GM23338 (cell line): ENCODE measurements at regions not wholly inside any gene's neighbourhood (a gene's known extent, or its start where the extent isn't known, plus 50 kb on each side); places are given as distances from the start of the nearest gene placed in this dataset.

Experiments used
- ATAC-seq: fragments of 200-7000 bp; cut with Tn5 transposase; 3 replicates; pipeline ENCODE4 v1.9.1; 2020
- DNase-seq: peaks from one replicate; pipeline ENCODE4 v3.0.0-alpha.2; 2015; ENCODE audit warnings: low spot score
- H2AFZ ChIP-seq: fragments of 200-600 bp; sonication (generic); 2 replicates; pipeline ENCODE4 v1.8.0; 2016; ENCODE audit warnings: antibody characterized with exemption, mild to moderate bottlenecking, moderate library complexity
- H3F3A ChIP-seq: fragments of 200-600 bp; sonication (generic); replicated peaks from 2 replicates; pipeline ENCODE4 v1.8.0; 2017; ENCODE audit warnings: antibody characterized with exemption, mixed run types, low read depth
- H3K27ac ChIP-seq: fragments of 200-600 bp; sonication (generic); 2 replicates; pipeline ENCODE4 v1.6.1; 2016; ENCODE audit warnings: low read depth
- H3K27me3 ChIP-seq: fragments of 200-600 bp; sonication (generic); 2 replicates; pipeline ENCODE4 v1.8.0; 2016; ENCODE audit warnings: mild to moderate bottlenecking, mixed run types, moderate library complexity; ENCODE audit not compliant: insufficient read depth
- H3K36me3 ChIP-seq: fragments of 200-600 bp; sonication (generic); 2 replicates; pipeline ENCODE4 v1.8.0; 2016; ENCODE audit warnings: mild to moderate bottlenecking; ENCODE audit not compliant: insufficient read depth
- H3K4me1 ChIP-seq: fragments of 200-600 bp; sonication (generic); 2 replicates; pipeline ENCODE4 v1.8.0; 2016; ENCODE audit warnings: mild to moderate bottlenecking, moderate library complexity; ENCODE audit not compliant: insufficient read depth
- H3K4me2 ChIP-seq: fragments of 200-600 bp; sonication (generic); 2 replicates; pipeline ENCODE4 v1.7.1; 2017; ENCODE audit warnings: mixed run types
- H3K4me3 ChIP-seq: fragments of 200-600 bp; sonication (generic); 2 replicates; pipeline ENCODE4 v1.6.1; 2016; ENCODE audit warnings: mixed run types
- H3K79me2 ChIP-seq: fragments of 200-600 bp; sonication (generic); replicated peaks from 2 replicates; pipeline ENCODE4 v1.8.0; 2017; ENCODE audit warnings: mild to moderate bottlenecking; ENCODE audit not compliant: insufficient read depth
- H3K9me2 ChIP-seq: fragments of 200-600 bp; sonication (generic); 2 replicates; pipeline ENCODE4 v1.8.0; 2017; ENCODE audit not compliant: insufficient read depth
- H4K20me1 ChIP-seq: fragments of 200-600 bp; sonication (generic); replicated peaks from 2 replicates; pipeline ENCODE4 v1.8.0; 2017; ENCODE audit warnings: mild to moderate bottlenecking; ENCODE audit not compliant: insufficient read depth
- H3K27ac Mint-ChIP-seq: 2 replicates; pipeline ENCODE4 v1.8.0; 2020; ENCODE audit warnings: inconsistent platforms, mild to moderate bottlenecking, moderate library complexity, mixed read lengths
- H3K27me3 Mint-ChIP-seq: 3 replicates; pipeline ENCODE4 v1.8.0; 2022; ENCODE audit warnings: low read depth, mild to moderate bottlenecking, moderate library complexity, mixed read lengths, inconsistent platforms; ENCODE audit not compliant: insufficient read depth, poor library complexity
- H3K36me3 Mint-ChIP-seq: 3 replicates; pipeline ENCODE4 v1.8.0; 2021; ENCODE audit warnings: low read depth, mild to moderate bottlenecking, inconsistent platforms, moderate library complexity, mixed read lengths
- H3K4me1 Mint-ChIP-seq: 3 replicates; pipeline ENCODE4 v1.8.0; 2020; ENCODE audit warnings: mild to moderate bottlenecking, inconsistent platforms, mixed read lengths
- H3K4me3 Mint-ChIP-seq: 3 replicates; pipeline ENCODE4 v1.8.0; 2021; ENCODE audit warnings: moderate library complexity, mild to moderate bottlenecking, inconsistent platforms, mixed read lengths
- H3K9me3 Mint-ChIP-seq: 3 replicates; pipeline ENCODE4 v1.8.0; 2020; ENCODE audit warnings: moderate library complexity, mild to moderate bottlenecking, inconsistent platforms, mixed read lengths
- CREB1 ChIP-seq: fragments of 250-450 bp; sonication (Bioruptor Pico); IDR thresholded peaks from 2 replicates; pipeline ENCODE4 v1.5.0; 2020; ENCODE audit warnings: low read depth, mild to moderate bottlenecking, moderate library complexity
- EZH2 ChIP-seq: fragments of 200-600 bp; sonication (generic); IDR thresholded peaks from one replicate; pipeline ENCODE4 v1.8.0; 2017; ENCODE audit warnings: antibody characterized with exemption, mild to moderate bottlenecking, low read depth; ENCODE audit not compliant: unreplicated experiment
- EZH2phosphoT487 ChIP-seq: fragments of 200-600 bp; sonication (generic); IDR thresholded peaks from one replicate; pipeline ENCODE4 v1.8.1; 2018; ENCODE audit warnings: antibody characterized with exemption; ENCODE audit not compliant: unreplicated experiment
- JUNB ChIP-seq: IDR thresholded peaks from one replicate; pipeline ENCODE4 v1.6.1; 2016; ENCODE audit warnings: antibody characterized with exemption; ENCODE audit not compliant: unreplicated experiment
- NANOG ChIP-seq: IDR thresholded peaks from 2 replicates; pipeline ENCODE4 v1.6.1; 2016; ENCODE audit warnings: antibody characterized with exemption, borderline replicate concordance
- POLR2AphosphoS5 ChIP-seq: IDR thresholded peaks from 2 replicates; pipeline ENCODE4 v1.6.1; 2016; ENCODE audit warnings: antibody characterized with exemption, low read depth
- STAT1 ChIP-seq: IDR thresholded peaks from one replicate; pipeline ENCODE4 v1.6.1; 2016; ENCODE audit warnings: antibody characterized with exemption; ENCODE audit not compliant: unreplicated experiment
- ZNF114 ChIP-seq: fragments of 250-450 bp; sonication (Bioruptor Pico); IDR thresholded peaks from 2 replicates; pipeline ENCODE4 v1.5.0; 2020; ENCODE audit warnings: mild to moderate bottlenecking, moderate library complexity
- ZNF331 ChIP-seq: fragments of 250-450 bp; sonication (Bioruptor Pico); IDR thresholded peaks from 2 replicates; pipeline ENCODE4 v1.5.0; 2020; ENCODE audit warnings: low read depth, mild to moderate bottlenecking, moderate library complexity
- TF ChIP-seq, protein P1 (sequence below): IDR thresholded peaks from one replicate; pipeline ENCODE4 v1.6.1; 2018; ENCODE audit warnings: antibody characterized with exemption; ENCODE audit not compliant: unreplicated experiment
- TF ChIP-seq, protein P2 (sequence below): IDR thresholded peaks from 2 replicates; pipeline ENCODE4 v1.6.1; 2016; ENCODE audit warnings: antibody characterized with exemption
- TF ChIP-seq, protein P3 (sequence below), 2 experiments: fragments of 200-600 bp in 1 of 2; sonication (generic) in 1 of 2; conservative IDR thresholded peaks; 2 replicates each; pipeline versions ENCODE4 v1.5.1 to v1.6.1; 2016 to 2017; ENCODE audit warnings: antibody characterized with exemption in 2 of 2, low read depth in 2 of 2, mild to moderate bottlenecking in 2 of 2, moderate library complexity in 1 of 2

DNA sequence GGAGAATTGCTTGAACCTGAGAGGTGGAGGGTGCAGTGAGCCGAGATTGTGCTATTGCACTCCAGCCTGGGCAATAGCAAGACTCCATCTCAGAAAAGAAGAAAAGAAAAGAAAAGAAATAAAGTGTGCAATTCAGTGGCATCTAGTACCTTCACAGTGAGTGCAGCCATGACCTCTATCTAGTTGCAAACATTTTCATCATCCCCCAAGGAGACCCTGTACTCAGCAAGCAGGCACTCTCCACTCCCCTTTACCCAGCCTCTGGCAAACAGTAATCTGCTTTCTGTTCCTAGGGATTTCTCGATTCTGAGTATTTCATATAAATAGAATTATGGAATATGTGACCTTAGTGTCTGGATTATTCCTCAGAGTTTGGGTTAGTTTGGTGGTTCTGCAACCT lies 130.4 kb upstream of the ARL4C start (continued):
- TF ChIP-seq, protein P1, sequence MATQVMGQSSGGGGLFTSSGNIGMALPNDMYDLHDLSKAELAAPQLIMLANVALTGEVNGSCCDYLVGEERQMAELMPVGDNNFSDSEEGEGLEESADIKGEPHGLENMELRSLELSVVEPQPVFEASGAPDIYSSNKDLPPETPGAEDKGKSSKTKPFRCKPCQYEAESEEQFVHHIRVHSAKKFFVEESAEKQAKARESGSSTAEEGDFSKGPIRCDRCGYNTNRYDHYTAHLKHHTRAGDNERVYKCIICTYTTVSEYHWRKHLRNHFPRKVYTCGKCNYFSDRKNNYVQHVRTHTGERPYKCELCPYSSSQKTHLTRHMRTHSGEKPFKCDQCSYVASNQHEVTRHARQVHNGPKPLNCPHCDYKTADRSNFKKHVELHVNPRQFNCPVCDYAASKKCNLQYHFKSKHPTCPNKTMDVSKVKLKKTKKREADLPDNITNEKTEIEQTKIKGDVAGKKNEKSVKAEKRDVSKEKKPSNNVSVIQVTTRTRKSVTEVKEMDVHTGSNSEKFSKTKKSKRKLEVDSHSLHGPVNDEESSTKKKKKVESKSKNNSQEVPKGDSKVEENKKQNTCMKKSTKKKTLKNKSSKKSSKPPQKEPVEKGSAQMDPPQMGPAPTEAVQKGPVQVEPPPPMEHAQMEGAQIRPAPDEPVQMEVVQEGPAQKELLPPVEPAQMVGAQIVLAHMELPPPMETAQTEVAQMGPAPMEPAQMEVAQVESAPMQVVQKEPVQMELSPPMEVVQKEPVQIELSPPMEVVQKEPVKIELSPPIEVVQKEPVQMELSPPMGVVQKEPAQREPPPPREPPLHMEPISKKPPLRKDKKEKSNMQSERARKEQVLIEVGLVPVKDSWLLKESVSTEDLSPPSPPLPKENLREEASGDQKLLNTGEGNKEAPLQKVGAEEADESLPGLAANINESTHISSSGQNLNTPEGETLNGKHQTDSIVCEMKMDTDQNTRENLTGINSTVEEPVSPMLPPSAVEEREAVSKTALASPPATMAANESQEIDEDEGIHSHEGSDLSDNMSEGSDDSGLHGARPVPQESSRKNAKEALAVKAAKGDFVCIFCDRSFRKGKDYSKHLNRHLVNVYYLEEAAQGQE = no peak

DNA sequence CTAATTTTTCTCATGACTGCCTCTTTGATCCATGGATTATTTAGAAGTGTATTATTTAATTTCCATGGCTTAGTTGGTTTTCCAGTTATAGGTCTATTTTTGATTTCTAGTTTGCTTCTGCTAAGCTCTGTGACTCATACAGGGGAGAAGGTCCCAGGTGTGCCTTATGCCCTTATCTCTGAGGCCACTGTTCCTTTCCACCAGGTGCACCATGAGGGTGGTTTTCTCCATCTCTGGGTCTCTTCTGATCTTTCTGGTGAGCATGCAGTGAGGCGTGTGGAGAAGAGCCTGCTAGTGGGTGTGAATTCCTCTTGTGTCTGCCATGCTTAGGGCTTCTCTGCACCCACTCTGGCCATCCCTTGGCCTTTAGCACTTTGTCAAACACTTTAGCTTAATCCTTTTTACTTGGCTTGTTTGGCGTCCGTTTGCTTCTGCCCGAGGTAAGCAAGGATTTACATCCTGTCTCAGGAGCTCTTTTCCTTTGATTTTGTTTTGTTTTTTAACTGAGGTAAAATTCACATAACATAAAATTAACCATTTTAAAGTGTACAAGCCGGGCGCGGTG lies 129.8 kb upstream of the ARL4C start:
- ATAC-seq (no peak), DNase-seq (no peak)
- Histone ChIP-seq H3K27ac (no peak overlapping the region), H3K9me2 (peaks cover 22% of the 10 kb centered on the region; the same call in 1 of the 2 replicates), H4K20me1 (no peaks in the 10 kb centered on the region), H2AFZ (no peak overlapping the region), H3K4me1 (peaks cover 27% of the 10 kb centered on the region), H3K36me3 (no peaks in the 10 kb centered on the region), H3F3A (peaks cover 3% of the 10 kb centered on the region; the same call in 1 of the 2 replicates), H3K4me2 (no peak overlapping the region), H3K27me3 (no peaks in the 10 kb centered on the region), H3K79me2 (no peaks in the 10 kb centered on the region), H3K4me3 (no peak overlapping the region)
- Mint-ChIP-seq H3K27me3 (peaks cover 7% of the 10 kb centered on the region), H3K4me3 (no peak overlapping the region), H3K27ac (no peak overlapping the region), H3K4me1 (peaks cover 35% of the 10 kb centered on the region), H3K9me3 (0 out of 3 replicates have a peak, but pooled peaks cover 3% of the 10 kb centered on the region), H3K36me3 (0 out of 3 replicates have a peak, but pooled peaks cover 5% of the 10 kb centered on the region)
- no peak for TF ChIP-seq CREB1 (CRISPR knock-in tag)
- TF ChIP-seq, protein P1 = no peak
- no peak for TF ChIP-seq EZH2
- TF ChIP-seq STAT1 = no peak
- TF ChIP-seq JUNB = no peak
- TF ChIP-seq ZNF114 (CRISPR knock-in tag) = no peak
- TF ChIP-seq POLR2AphosphoS5 = no peak
- no peak for TF ChIP-seq EZH2phosphoT487
- no peak for TF ChIP-seq NANOG
- TF ChIP-seq, protein P2, sequence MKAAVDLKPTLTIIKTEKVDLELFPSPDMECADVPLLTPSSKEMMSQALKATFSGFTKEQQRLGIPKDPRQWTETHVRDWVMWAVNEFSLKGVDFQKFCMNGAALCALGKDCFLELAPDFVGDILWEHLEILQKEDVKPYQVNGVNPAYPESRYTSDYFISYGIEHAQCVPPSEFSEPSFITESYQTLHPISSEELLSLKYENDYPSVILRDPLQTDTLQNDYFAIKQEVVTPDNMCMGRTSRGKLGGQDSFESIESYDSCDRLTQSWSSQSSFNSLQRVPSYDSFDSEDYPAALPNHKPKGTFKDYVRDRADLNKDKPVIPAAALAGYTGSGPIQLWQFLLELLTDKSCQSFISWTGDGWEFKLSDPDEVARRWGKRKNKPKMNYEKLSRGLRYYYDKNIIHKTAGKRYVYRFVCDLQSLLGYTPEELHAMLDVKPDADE = no peak
- TF ChIP-seq, protein P3, sequence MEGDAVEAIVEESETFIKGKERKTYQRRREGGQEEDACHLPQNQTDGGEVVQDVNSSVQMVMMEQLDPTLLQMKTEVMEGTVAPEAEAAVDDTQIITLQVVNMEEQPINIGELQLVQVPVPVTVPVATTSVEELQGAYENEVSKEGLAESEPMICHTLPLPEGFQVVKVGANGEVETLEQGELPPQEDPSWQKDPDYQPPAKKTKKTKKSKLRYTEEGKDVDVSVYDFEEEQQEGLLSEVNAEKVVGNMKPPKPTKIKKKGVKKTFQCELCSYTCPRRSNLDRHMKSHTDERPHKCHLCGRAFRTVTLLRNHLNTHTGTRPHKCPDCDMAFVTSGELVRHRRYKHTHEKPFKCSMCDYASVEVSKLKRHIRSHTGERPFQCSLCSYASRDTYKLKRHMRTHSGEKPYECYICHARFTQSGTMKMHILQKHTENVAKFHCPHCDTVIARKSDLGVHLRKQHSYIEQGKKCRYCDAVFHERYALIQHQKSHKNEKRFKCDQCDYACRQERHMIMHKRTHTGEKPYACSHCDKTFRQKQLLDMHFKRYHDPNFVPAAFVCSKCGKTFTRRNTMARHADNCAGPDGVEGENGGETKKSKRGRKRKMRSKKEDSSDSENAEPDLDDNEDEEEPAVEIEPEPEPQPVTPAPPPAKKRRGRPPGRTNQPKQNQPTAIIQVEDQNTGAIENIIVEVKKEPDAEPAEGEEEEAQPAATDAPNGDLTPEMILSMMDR (conservative IDR thresholded peaks at IDR 0.05; ENCODE audit: low read depth in 2 of 2) = no peak
- no peak for TF ChIP-seq ZNF331 (CRISPR knock-in tag)
